Activated B cell treated with CpG ODN at 0.5 μM for 24 hours (primary cell): ENCODE measurements at regions not wholly inside any gene's neighbourhood (a gene's known extent, or its start where the extent isn't known, plus 50 kb on each side); places are given as distances from the start of the nearest gene placed in this dataset.

Experiments used
- ATAC-seq: fragments of 200-7000 bp; cut with Tn5 transposase; one replicate; pipeline ENCODE4 v1.10.0; 2021; ENCODE audit warnings: low read depth, mild to moderate bottlenecking, moderate library complexity
- CTCF ChIA-PET: fragments of 350-600 bp; sonication (Branson Sonifier 250); formaldehyde crosslinking; loops from one replicate; lab custom pipeline; 2021; ENCODE audit warnings: antibody characterized with exemption; lab: Charles Lee
- POLR2A ChIA-PET: fragments of 350-600 bp; sonication (Branson Sonifier 250); formaldehyde crosslinking; loops from one replicate; lab custom pipeline; 2021; ENCODE audit warnings: antibody characterized with exemption; lab: Charles Lee
- DNase-seq: peaks from one replicate; pipeline ENCODE4 v3.0.0; 2022
- H3K27ac Mint-ChIP-seq: one replicate; pipeline ENCODE4 v1.8.0; 2020; ENCODE audit warnings: mixed read lengths
- H3K27me3 Mint-ChIP-seq: one replicate; pipeline ENCODE4 v1.8.0; 2021; ENCODE audit warnings: mixed read lengths
- H3K36me3 Mint-ChIP-seq: one replicate; pipeline ENCODE4 v1.8.0; 2021; ENCODE audit warnings: low read depth, mixed read lengths
- H3K4me1 Mint-ChIP-seq: one replicate; pipeline ENCODE4 v1.8.0; 2021; ENCODE audit warnings: mixed read lengths
- H3K4me3 Mint-ChIP-seq: one replicate; pipeline ENCODE4 v1.8.0; 2020; ENCODE audit warnings: mild to moderate bottlenecking, mixed read lengths
- H3K9me3 Mint-ChIP-seq: one replicate; pipeline ENCODE4 v1.8.0; 2020; ENCODE audit warnings: mixed read lengths
- intact Hi-C: fragments of 100-400 bp; cut with micrococcal nuclease; formaldehyde crosslinking; loops from one replicate; pipeline ENCODE4 v1.15.1; 2024
- TF ChIP-seq, protein P1 (sequence below): fragments of 200-600 bp; IDR thresholded peaks from one replicate; pipeline ENCODE4 v1.8.0; 2022; ENCODE audit warnings: antibody characterized with exemption, mild to moderate bottlenecking

DNA sequence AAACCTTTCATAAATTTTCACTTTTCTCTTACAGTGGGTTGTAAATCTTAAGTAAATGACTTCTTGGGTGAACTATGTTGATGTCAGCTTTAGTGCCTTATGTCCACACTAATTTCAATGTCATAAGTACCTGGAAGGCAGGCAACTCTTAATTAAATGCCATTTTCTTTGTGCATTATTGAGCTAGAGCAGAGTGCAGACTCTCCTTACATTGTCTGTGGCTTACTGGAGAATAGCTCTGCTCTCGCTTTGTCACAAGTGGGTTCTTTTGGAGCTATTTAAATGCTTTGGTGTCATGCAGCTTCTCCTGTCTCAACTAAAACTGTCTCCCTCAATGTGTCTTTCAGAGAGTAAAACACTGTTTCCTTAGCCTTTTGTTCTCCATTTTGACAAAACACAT, 411.6 kb downstream of the STIM2 start:
- no peak for ATAC-seq
- Mint-ChIP-seq H3K27ac (no peak overlapping the region), H3K36me3 (no peaks in the 10 kb centered on the region), H3K27me3 (no peaks in the 10 kb centered on the region), H3K4me1 (no peaks in the 10 kb centered on the region), H3K4me3 (no peak overlapping the region), H3K9me3 (no peaks in the 10 kb centered on the region)
- POLR2A ChIA-PET: no interaction called here
- CTCF ChIA-PET: no interaction called here
- DNase-seq: no peak
- intact Hi-C loops: no loop called here
- TF ChIP-seq, protein P1, sequence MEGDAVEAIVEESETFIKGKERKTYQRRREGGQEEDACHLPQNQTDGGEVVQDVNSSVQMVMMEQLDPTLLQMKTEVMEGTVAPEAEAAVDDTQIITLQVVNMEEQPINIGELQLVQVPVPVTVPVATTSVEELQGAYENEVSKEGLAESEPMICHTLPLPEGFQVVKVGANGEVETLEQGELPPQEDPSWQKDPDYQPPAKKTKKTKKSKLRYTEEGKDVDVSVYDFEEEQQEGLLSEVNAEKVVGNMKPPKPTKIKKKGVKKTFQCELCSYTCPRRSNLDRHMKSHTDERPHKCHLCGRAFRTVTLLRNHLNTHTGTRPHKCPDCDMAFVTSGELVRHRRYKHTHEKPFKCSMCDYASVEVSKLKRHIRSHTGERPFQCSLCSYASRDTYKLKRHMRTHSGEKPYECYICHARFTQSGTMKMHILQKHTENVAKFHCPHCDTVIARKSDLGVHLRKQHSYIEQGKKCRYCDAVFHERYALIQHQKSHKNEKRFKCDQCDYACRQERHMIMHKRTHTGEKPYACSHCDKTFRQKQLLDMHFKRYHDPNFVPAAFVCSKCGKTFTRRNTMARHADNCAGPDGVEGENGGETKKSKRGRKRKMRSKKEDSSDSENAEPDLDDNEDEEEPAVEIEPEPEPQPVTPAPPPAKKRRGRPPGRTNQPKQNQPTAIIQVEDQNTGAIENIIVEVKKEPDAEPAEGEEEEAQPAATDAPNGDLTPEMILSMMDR: no peak

DNA sequence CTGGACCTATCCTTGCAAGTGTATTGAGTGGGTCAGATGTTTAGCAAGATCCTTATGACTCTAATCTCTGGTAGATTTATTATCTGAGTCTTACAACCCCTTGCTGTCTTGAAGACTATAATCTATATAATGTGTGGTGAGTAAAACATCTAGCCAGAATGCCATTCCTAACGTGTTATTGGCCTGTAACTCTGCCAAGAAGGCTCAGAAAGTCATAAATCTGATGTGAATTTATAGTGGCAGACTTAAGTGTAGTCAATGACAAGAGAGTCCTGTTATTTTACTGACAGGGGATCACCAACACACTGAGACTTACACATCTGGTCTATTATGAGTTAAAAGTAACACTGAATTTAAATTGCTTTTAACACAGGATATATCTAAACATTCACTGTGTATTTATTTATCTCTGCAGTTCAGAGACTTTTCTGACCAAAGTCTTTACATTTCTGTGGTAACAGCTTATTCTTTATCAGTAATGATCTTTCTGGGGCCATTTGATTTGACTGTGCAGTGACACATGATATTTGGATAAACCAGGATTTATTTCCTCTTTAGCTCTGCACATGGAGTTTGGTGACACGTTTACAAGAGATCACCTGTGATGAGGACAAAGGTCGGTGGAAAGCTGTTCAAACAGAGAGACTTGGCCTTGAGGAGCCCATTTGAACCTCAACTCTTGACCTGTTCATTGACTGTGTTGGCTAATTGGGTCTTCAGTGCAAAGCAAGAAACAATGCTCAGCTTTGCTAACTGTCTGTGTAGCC, 415.8 kb downstream of the STIM2 start:
- no peak overlapping the region for H3K4me3 Mint-ChIP-seq
- H3K36me3 Mint-ChIP-seq: no peaks in the 10 kb centered on the region
- ChIA-PET POLR2A (no interaction called here), CTCF (no interaction called here)
- intact Hi-C loops: no loop called here
- TF ChIP-seq, protein P1: no peak
- no peaks in the 10 kb centered on the region for H3K9me3 Mint-ChIP-seq
- no peaks in the 10 kb centered on the region for H3K4me1 Mint-ChIP-seq
- H3K27me3 Mint-ChIP-seq: no peaks in the 10 kb centered on the region
- H3K27ac Mint-ChIP-seq: no peak overlapping the region
- ATAC-seq (no peak), DNase-seq (no peak)

DNA sequence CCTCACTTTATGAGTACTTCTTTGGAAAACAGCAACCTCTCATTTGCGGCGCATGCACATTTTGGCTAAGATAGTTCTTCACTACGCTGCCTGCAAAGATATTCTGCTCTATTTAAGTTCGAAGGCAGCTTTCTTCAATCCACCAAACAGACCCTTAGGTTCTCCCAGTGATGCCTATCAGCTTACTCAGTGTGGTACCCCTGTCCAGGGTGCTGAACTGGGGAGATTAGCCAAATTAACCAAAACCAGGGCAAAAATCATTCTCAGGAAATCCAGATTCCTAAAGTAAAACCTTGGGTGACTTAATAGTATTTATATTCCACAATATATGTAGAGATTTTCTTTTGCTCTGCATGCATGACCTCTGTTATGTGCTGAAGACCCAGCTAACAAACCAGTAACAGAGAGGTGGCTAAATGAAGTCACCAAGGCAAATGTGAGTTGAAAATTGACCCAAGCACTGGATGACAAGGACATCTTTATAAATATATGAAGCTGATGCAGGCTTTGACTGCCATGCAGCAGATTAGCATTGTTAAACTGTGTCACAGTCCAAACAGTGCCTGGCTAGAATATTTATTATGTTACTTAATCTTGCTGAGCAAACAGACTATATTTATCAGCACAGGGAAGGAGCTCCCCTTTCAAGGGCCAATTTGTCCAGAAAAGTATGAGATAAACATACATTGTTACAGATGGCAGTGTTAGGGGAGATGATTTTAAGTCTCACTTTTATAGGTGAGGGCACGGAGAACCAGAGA, 418.2 kb downstream of the STIM2 start:
- H3K9me3 Mint-ChIP-seq: no peaks in the 10 kb centered on the region
- DNase-seq (no peak), ATAC-seq (no peak)
- no peaks in the 10 kb centered on the region for H3K4me1 Mint-ChIP-seq
- TF ChIP-seq, protein P1: no peak
- ChIA-PET POLR2A (no interaction called here), CTCF (no interaction called here)
- intact Hi-C loops: no loop called here
- no peaks in the 10 kb centered on the region for H3K36me3 Mint-ChIP-seq
- no peaks in the 10 kb centered on the region for H3K27me3 Mint-ChIP-seq
- no peak overlapping the region for H3K4me3 Mint-ChIP-seq
- H3K27ac Mint-ChIP-seq: no peak overlapping the region

DNA sequence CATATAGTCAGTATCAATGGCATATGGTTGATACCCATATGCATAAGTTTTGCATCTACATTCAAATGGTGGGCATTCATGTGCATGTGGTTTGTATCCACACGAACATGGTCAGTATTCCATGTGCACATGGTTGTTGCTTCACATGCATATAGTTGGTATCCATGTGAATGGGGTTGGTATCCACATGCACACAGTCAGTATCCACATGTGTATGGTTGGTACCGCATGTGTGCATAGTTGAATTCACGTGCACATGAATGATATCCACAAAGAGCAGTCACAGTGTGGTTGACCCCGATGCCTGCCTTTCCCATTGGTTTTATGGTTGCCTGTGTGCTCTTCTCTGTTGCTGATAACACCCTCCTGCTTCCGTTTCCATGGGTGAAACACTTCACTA, 427.9 kb downstream of the STIM2 start:
- CTCF ChIA-PET: no interaction called here
- TF ChIP-seq, protein P1: no peak
- H3K27ac Mint-ChIP-seq: no peak overlapping the region
- DNase-seq: no peak
- H3K27me3 Mint-ChIP-seq: no peaks in the 10 kb centered on the region
- H3K4me3 Mint-ChIP-seq: no peak overlapping the region
- POLR2A ChIA-PET: no interaction called here
- ATAC-seq: no peak
- H3K9me3 Mint-ChIP-seq: no peaks in the 10 kb centered on the region
- no peaks in the 10 kb centered on the region for H3K4me1 Mint-ChIP-seq
- intact Hi-C loops: no loop called here
- H3K36me3 Mint-ChIP-seq: no peaks in the 10 kb centered on the region

DNA sequence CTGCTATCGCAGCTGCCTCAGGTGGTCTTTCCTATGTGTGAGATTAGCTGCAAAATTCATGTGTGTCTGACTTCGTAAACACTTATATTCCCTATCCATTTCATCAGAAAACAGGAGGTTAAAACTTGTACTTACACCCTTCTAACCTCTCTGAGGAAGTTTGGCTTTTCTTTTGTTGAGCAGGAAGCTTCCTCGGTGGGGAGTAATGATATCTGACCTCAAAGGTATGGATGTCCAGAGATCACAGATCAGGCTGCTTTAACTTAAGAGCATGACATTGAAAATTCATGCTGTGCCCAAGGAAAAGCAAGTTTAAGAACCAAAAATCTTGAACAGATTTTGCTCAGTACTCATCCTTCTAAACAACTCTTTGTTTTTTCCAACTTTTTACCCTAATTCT, 429.1 kb downstream of the STIM2 start:
- no peaks in the 10 kb centered on the region for H3K36me3 Mint-ChIP-seq
- ATAC-seq (no peak), DNase-seq (no peak)
- no peak overlapping the region for H3K27ac Mint-ChIP-seq
- ChIA-PET CTCF (no interaction called here), POLR2A (no interaction called here)
- H3K4me3 Mint-ChIP-seq: no peak overlapping the region
- no peaks in the 10 kb centered on the region for H3K27me3 Mint-ChIP-seq
- H3K9me3 Mint-ChIP-seq: no peaks in the 10 kb centered on the region
- H3K4me1 Mint-ChIP-seq: no peaks in the 10 kb centered on the region
- intact Hi-C loops: no loop called here
- TF ChIP-seq, protein P1: no peak
